PC-3 (cell line): ENCODE measurements at regions not wholly inside any gene's neighbourhood (a gene's known extent, or its start where the extent isn't known, plus 50 kb on each side); places are given as distances from the start of the nearest gene placed in this dataset.

Experiments used
- ATAC-seq: fragments of 200-7000 bp; cut with Tn5 transposase; 2 replicates; pipeline ENCODE4 v1.9.1; 2020; ENCODE audit warnings: mild to moderate bottlenecking, moderate library complexity
- BruUV-seq: library from RNA; stranded (reverse); fragments of 400-500 nt; replicated peaks from 2 replicates; lab custom pipeline; 2021; lab: Mats Ljungman, UMichigan
- CTCF ChIA-PET: fragments of 300-600 bp; sonication (Branson Sonifier 250); formaldehyde crosslinking; loops from one replicate; lab custom pipeline; 2022; ENCODE audit warnings: antibody characterized with exemption; lab: Charles Lee
- POLR2A ChIA-PET: fragments of 300-600 bp; sonication (Branson Sonifier 250); formaldehyde crosslinking; loops from one replicate; lab custom pipeline; 2022; ENCODE audit warnings: antibody characterized with exemption; ENCODE audit not compliant: unreplicated experiment; lab: Charles Lee
- DNase-seq: peaks from one replicate; pipeline ENCODE4 v3.0.0-alpha.2; 2015
- H2AFZ ChIP-seq: fragments of 300-600 bp; sonication (generic); 2 replicates; pipeline ENCODE4 v1.6.0; 2016; ENCODE audit warnings: antibody characterized with exemption, low read length
- H3F3A ChIP-seq: fragments of 300-600 bp; sonication (generic); one replicate; pipeline ENCODE4 v1.6.0; 2017; ENCODE audit warnings: antibody characterized with exemption, low read length, control low read depth, mild to moderate bottlenecking; ENCODE audit not compliant: unreplicated experiment
- H3K27ac ChIP-seq: fragments of 300-600 bp; sonication (generic); 2 replicates; pipeline ENCODE4 v1.5.1; 2016; ENCODE audit warnings: mild to moderate bottlenecking, low read length
- H3K27me3 ChIP-seq: fragments of 300-600 bp; sonication (generic); 2 replicates; pipeline ENCODE4 v1.6.1; 2016; ENCODE audit warnings: low read length, mixed read lengths
- H3K36me3 ChIP-seq: fragments of 300-600 bp; sonication (generic); 2 replicates; pipeline ENCODE4 v1.6.1; 2016; ENCODE audit warnings: low read depth, mixed run types, low read length, mixed read lengths
- H3K4me1 ChIP-seq: fragments of 300-600 bp; sonication (generic); 2 replicates; pipeline ENCODE4 v1.5.1; 2016; ENCODE audit warnings: low read length; ENCODE audit not compliant: insufficient read depth
- H3K4me2 ChIP-seq: fragments of 300-600 bp; sonication (generic); 2 replicates; pipeline ENCODE4 v1.6.0; 2016; ENCODE audit warnings: low read length
- H3K4me3 ChIP-seq: fragments of 300-600 bp; sonication (generic); 2 replicates; pipeline ENCODE4 v1.5.1; 2016; ENCODE audit warnings: mild to moderate bottlenecking, low read length, mixed read lengths
- H3K79me2 ChIP-seq: fragments of 300-600 bp; sonication (generic); 2 replicates; pipeline ENCODE4 v1.6.1; 2017; ENCODE audit warnings: low read length, mixed read lengths
- H3K9ac ChIP-seq: fragments of 300-600 bp; sonication (generic); 2 replicates; pipeline ENCODE4 v1.6.0; 2016; ENCODE audit warnings: mild to moderate bottlenecking, low read length
- H3K9me2 ChIP-seq: fragments of 300-600 bp; sonication (generic); replicated peaks from 2 replicates; pipeline ENCODE4 v1.6.1; 2016; ENCODE audit warnings: mixed run types, low read length, mixed read lengths
- H3K9me3 ChIP-seq: fragments of 300-600 bp; sonication (generic); 2 replicates; pipeline ENCODE4 v1.6.1; 2016; ENCODE audit warnings: low read length, mixed read lengths
- H4K20me1 ChIP-seq: fragments of 300-600 bp; sonication (generic); 2 replicates; pipeline ENCODE4 v1.6.1; 2016; ENCODE audit warnings: low read length, mixed read lengths
- CTCF ChIP-seq: fragments of 300-600 bp; sonication (generic); conservative IDR thresholded peaks from 2 replicates; pipeline ENCODE4 v1.5.1; 2017; ENCODE audit warnings: antibody characterized with exemption, low read depth, mild to moderate bottlenecking, low read length
- EZH2 ChIP-seq: fragments of 300-600 bp; sonication (generic); IDR thresholded peaks from one replicate; pipeline ENCODE4 v1.6.1; 2017; ENCODE audit warnings: antibody characterized with exemption, mild to moderate bottlenecking, low read length; ENCODE audit not compliant: unreplicated experiment
- EZH2phosphoT487 ChIP-seq: fragments of 300-600 bp; sonication (generic); IDR thresholded peaks from 2 replicates; pipeline ENCODE4 v1.6.1; 2018; ENCODE audit warnings: mild to moderate bottlenecking, antibody characterized with exemption, low read length, borderline replicate concordance
- intact Hi-C: fragments of 100-400 bp; cut with micrococcal nuclease; formaldehyde crosslinking; loops from 2 replicates; pipeline ENCODE4 v1.9.0; 2023

GRCh38 chr18:57973889-57974288, 70.1 kb upstream of the NEDD4L start:
- Histone ChIP-seq H4K20me1 (no peaks in the 10 kb centered on the region), H3K9me2 (no peaks in the 10 kb centered on the region), H3K27me3 (no peaks in the 10 kb centered on the region), H3K36me3 (no peaks in the 10 kb centered on the region), H3K27ac (no peak overlapping the region), H3K4me2 (no peak overlapping the region), H2AFZ (no peak overlapping the region), H3K4me3 (no peak overlapping the region), H3F3A (no peaks in the 10 kb centered on the region), H3K79me2 (no peaks in the 10 kb centered on the region), H3K4me1 (no peaks in the 10 kb centered on the region), H3K9ac (no peak overlapping the region), H3K9me3 (no peaks in the 10 kb centered on the region)
- no TSS peak for BruUV-seq
- ATAC-seq (no peak), DNase-seq (no peak)
- intact Hi-C loops: no loop called here
- TF ChIP-seq EZH2phosphoT487: no peak
- no peak for TF ChIP-seq EZH2
- no peak for TF ChIP-seq CTCF
- ChIA-PET CTCF (no interaction called here), POLR2A (interaction anchor here (0.6 kb wide), 1 partner anchor 270 kb away, joined by 3 read pairs; no protein-coding TSS in a partner anchor)

DNA sequence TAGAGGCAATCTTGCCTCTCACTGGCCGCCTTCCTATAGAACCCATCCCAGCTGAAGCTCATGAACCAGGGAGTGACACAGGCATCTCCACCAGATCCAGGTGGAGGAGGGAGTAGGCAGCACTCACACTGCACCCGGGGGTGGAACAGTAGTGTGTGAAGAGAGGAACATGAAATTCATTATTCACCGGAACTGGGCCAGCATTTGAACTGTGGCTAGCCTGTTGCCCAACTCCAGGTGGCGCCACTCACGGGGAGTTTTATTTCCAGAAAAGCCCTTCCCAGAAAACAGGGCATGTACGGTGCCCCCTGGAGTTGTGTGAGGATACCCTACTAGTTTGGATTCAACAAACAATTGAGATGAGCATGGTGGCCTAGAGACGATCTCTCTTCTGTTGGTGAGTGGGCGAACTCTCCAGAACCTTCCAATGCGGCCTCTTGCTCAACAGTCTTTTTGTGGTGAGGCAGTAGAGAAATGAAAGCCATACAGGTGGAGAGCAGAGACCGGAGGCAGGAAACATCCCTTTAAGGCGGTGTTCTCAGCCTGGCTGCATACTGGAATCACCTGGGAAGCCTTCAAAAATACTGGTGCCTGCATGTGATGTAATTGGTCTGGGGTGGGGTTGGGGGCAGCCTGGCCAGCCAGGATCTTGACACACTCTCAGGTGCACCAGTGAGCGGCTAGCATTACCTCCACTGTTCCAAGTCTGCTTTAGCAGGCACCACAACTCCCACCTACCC, 73.5 kb upstream of the NEDD4L start:
- Histone ChIP-seq H3K79me2 (no peaks in the 10 kb centered on the region), H4K20me1 (no peaks in the 10 kb centered on the region), H3K4me3 (no peak overlapping the region), H3K9ac (no peak overlapping the region), H3K9me3 (no peaks in the 10 kb centered on the region), H3K9me2 (no peaks in the 10 kb centered on the region), H3K4me1 (no peaks in the 10 kb centered on the region), H3K27ac (no peak overlapping the region), H3F3A (no peaks in the 10 kb centered on the region), H3K36me3 (no peaks in the 10 kb centered on the region), H3K4me2 (no peak overlapping the region), H3K27me3 (no peaks in the 10 kb centered on the region), H2AFZ (no peak overlapping the region)
- CTCF ChIA-PET: no interaction called here
- ATAC-seq (no peak), DNase-seq (peak; percentile 5)
- intact Hi-C loops: no loop called here
- TF ChIP-seq CTCF (peak; percentile 66), EZH2phosphoT487 (no peak)
- no TSS peak for BruUV-seq
- POLR2A ChIA-PET: no interaction called here

- no peak overlapping the region for H3K27ac ChIP-seq
- ATAC-seq (no peak), DNase-seq (no peak)
- H4K20me1 ChIP-seq: no peaks in the 10 kb centered on the region
- no peaks in the 10 kb centered on the region for H3K9me3 ChIP-seq
- H3F3A ChIP-seq: no peaks in the 10 kb centered on the region
- no peak overlapping the region for H3K4me2 ChIP-seq
- H2AFZ ChIP-seq: no peak overlapping the region
- H3K9ac ChIP-seq: no peak overlapping the region
- H3K27me3 ChIP-seq: no peaks in the 10 kb centered on the region
- no peaks in the 10 kb centered on the region for H3K4me1 ChIP-seq
- no TSS peak for BruUV-seq
- POLR2A ChIA-PET: no interaction called here
- intact Hi-C loops: loop anchor here (10.0 kb wide), 1 partner anchor 45 kb away; no protein-coding TSS in a partner anchor
- no peak overlapping the region for H3K4me3 ChIP-seq
- no peaks in the 10 kb centered on the region for H3K79me2 ChIP-seq
- H3K9me2 ChIP-seq: no peaks in the 10 kb centered on the region
- H3K36me3 ChIP-seq: no peaks in the 10 kb centered on the region
- TF ChIP-seq EZH2 (no peak), EZH2phosphoT487 (no peak), CTCF (no peak)
- CTCF ChIA-PET: no interaction called here
Observed at GRCh38 chr18:57969824-57970223, 74.2 kb upstream of the NEDD4L start.
